H9 (cell line): ENCODE measurements at regions not wholly inside any gene's neighbourhood (a gene's known extent, or its start where the extent isn't known, plus 50 kb on each side); places are given as distances from the start of the nearest gene placed in this dataset.

Experiments used
- DNase-seq: peaks from one replicate; pipeline ENCODE4 v3.0.0-alpha.2; 2017
- H2AFZ ChIP-seq: one replicate; pipeline ENCODE4 v1.6.1; 2013; ENCODE audit warnings: mild to moderate bottlenecking, low read length, control low read depth, moderate library complexity
- H2AK5ac ChIP-seq: 2 replicates; pipeline ENCODE4 v1.6.1; 2013; ENCODE audit warnings: low read length, control low read depth, mixed read lengths; ENCODE audit not compliant: insufficient read length
- H2BK120ac ChIP-seq: one replicate; pipeline ENCODE4 v1.6.1; 2013; ENCODE audit warnings: low read depth, mild to moderate bottlenecking, low read length, control low read depth, inconsistent platforms; ENCODE audit not compliant: poor library complexity, severe bottlenecking
- H2BK12ac ChIP-seq: 2 replicates; pipeline ENCODE4 v1.6.1; 2013; ENCODE audit warnings: low read length, control low read depth, mixed read lengths, low read depth; ENCODE audit not compliant: insufficient read length
- H2BK15ac ChIP-seq: 2 replicates; pipeline ENCODE4 v1.6.1; 2013; ENCODE audit warnings: low read depth, low read length, control low read depth
- H2BK20ac ChIP-seq: one replicate; pipeline ENCODE4 v1.6.1; 2013; ENCODE audit warnings: low read depth, mild to moderate bottlenecking, low read length, control low read depth, inconsistent platforms; ENCODE audit not compliant: poor library complexity, severe bottlenecking
- H2BK5ac ChIP-seq: 2 replicates; pipeline ENCODE4 v1.6.1; 2013; ENCODE audit warnings: low read length, control low read depth, mixed read lengths; ENCODE audit not compliant: insufficient read length
- H3K14ac ChIP-seq: 2 replicates; pipeline ENCODE4 v1.6.1; 2013; ENCODE audit warnings: low read length, control low read depth; ENCODE audit not compliant: insufficient read depth
- H3K18ac ChIP-seq: 2 replicates; pipeline ENCODE4 v1.6.1; 2013; ENCODE audit warnings: low read depth, mild to moderate bottlenecking, mixed read lengths, low read length, control low read depth; ENCODE audit not compliant: insufficient read length
- H3K23ac ChIP-seq: 2 replicates; pipeline ENCODE4 v1.6.1; 2013; ENCODE audit warnings: low read length, control low read depth, mixed read lengths, low read depth; ENCODE audit not compliant: insufficient read length
- H3K23me2 ChIP-seq: 2 replicates; pipeline ENCODE4 v1.6.1; 2013; ENCODE audit warnings: low read depth, mild to moderate bottlenecking, mixed read lengths, low read length, control low read depth; ENCODE audit not compliant: insufficient read length, poor library complexity, severe bottlenecking
- H3K27ac ChIP-seq: 2 replicates; pipeline ENCODE4 v1.5.1; 2013; ENCODE audit warnings: low read length, control low read depth, mixed read lengths, low read depth; ENCODE audit not compliant: insufficient read length
- H3K27me3 ChIP-seq: 2 replicates; pipeline ENCODE4 v1.6.1; 2013; ENCODE audit warnings: low read length, control low read depth, inconsistent platforms; ENCODE audit not compliant: insufficient read depth
- H3K4ac ChIP-seq: 2 replicates; pipeline ENCODE4 v1.6.1; 2013; ENCODE audit warnings: low read depth, mild to moderate bottlenecking, control low read depth, inconsistent platforms, low read length, moderate library complexity
- H3K4me1 ChIP-seq: 2 replicates; pipeline ENCODE4 v1.6.1; 2013; ENCODE audit warnings: low read length, control low read depth, inconsistent platforms; ENCODE audit not compliant: insufficient read depth
- H3K4me2 ChIP-seq: 2 replicates; pipeline ENCODE4 v1.6.1; 2013; ENCODE audit warnings: low read length, control low read depth, mixed read lengths; ENCODE audit not compliant: insufficient read length, insufficient read depth
- H3K56ac ChIP-seq: 2 replicates; pipeline ENCODE4 v1.6.1; 2013; ENCODE audit warnings: low read depth, mild to moderate bottlenecking, mixed read lengths, low read length, control low read depth; ENCODE audit not compliant: insufficient read length
- H3K79me1 ChIP-seq: 2 replicates; pipeline ENCODE4 v1.6.1; 2013; ENCODE audit warnings: low read depth, mild to moderate bottlenecking, moderate library complexity, low read length, control low read depth, inconsistent platforms; ENCODE audit not compliant: insufficient read depth, poor library complexity, severe bottlenecking
- H3K79me2 ChIP-seq: 2 replicates; pipeline ENCODE4 v1.6.1; 2013; ENCODE audit warnings: low read length, control low read depth, inconsistent platforms; ENCODE audit not compliant: insufficient read depth
- H3K9ac ChIP-seq: 2 replicates; pipeline ENCODE4 v1.6.1; 2013; ENCODE audit warnings: low read length, control low read depth, mixed read lengths; ENCODE audit not compliant: insufficient read length; ENCODE audit errors: extremely low read depth
- H3K9me3 ChIP-seq: one replicate; pipeline ENCODE4 v1.6.1; 2013; ENCODE audit warnings: low read depth, low read length, inconsistent platforms; ENCODE audit not compliant: control insufficient read depth
- H3T11ph ChIP-seq: one replicate; pipeline ENCODE4 v1.6.1; 2013; ENCODE audit warnings: mild to moderate bottlenecking, low read length, control low read depth, inconsistent platforms
- H4K20me1 ChIP-seq: one replicate; pipeline ENCODE4 v1.6.1; 2013; ENCODE audit not compliant: control insufficient read depth, insufficient read length, insufficient read depth
- H4K5ac ChIP-seq: 2 replicates; pipeline ENCODE4 v1.6.1; 2013; ENCODE audit warnings: low read depth, mild to moderate bottlenecking, mixed read lengths, low read length, control low read depth; ENCODE audit not compliant: insufficient read length
- H4K8ac ChIP-seq: replicated peaks from 2 replicates; pipeline ENCODE4 v1.6.1; 2013; ENCODE audit warnings: low read length, control low read depth, mixed read lengths, low read depth; ENCODE audit not compliant: insufficient read length
- H4K91ac ChIP-seq: 2 replicates; pipeline ENCODE4 v1.6.1; 2013; ENCODE audit warnings: low read depth, mild to moderate bottlenecking, moderate library complexity, mixed read lengths, low read length, control low read depth; ENCODE audit not compliant: insufficient read length
- H3K27ac Mint-ChIP-seq, 3 experiments: 2 replicates in 2 of 3; 3 replicates in 1 of 3; pipeline ENCODE4 v1.8.0; 2020 to 2021; ENCODE audit warnings: mixed read lengths in 3 of 3, mild to moderate bottlenecking in 1 of 3, moderate library complexity in 1 of 3
- H3K27me3 Mint-ChIP-seq: 2 replicates; pipeline ENCODE4 v1.8.0; 2021; ENCODE audit warnings: low read depth, mild to moderate bottlenecking, moderate library complexity, mixed read lengths
- H3K36me3 Mint-ChIP-seq, 3 experiments: 2 replicates in 2 of 3; 3 replicates in 1 of 3; pipeline ENCODE4 v1.8.0; 2020 to 2021; ENCODE audit warnings: low read depth in 3 of 3, mixed read lengths in 3 of 3; ENCODE audit not compliant: insufficient read depth in 1 of 3
- H3K4me1 Mint-ChIP-seq, 2 experiments: 2 replicates each; pipeline ENCODE4 v1.8.0; 2020; ENCODE audit warnings: mixed read lengths in 2 of 2
- H3K4me3 Mint-ChIP-seq, 2 experiments: 2 replicates in 1 of 2; 3 replicates in 1 of 2; pipeline ENCODE4 v1.8.0; 2020 to 2021; ENCODE audit warnings: mild to moderate bottlenecking in 2 of 2, mixed read lengths in 2 of 2, moderate library complexity in 1 of 2
- H3K9me3 Mint-ChIP-seq, 2 experiments: 2 replicates in 1 of 2; 3 replicates in 1 of 2; pipeline ENCODE4 v1.8.0; 2020; ENCODE audit warnings: mild to moderate bottlenecking in 2 of 2, mixed read lengths in 2 of 2, moderate library complexity in 1 of 2
- TF ChIP-seq, protein P1 (sequence below): fragments of 200-600 bp; sonication (generic); conservative IDR thresholded peaks from 3 replicates; pipeline ENCODE4 v1.8.0; 2021; ENCODE audit warnings: antibody characterized with exemption, mild to moderate bottlenecking

DNA sequence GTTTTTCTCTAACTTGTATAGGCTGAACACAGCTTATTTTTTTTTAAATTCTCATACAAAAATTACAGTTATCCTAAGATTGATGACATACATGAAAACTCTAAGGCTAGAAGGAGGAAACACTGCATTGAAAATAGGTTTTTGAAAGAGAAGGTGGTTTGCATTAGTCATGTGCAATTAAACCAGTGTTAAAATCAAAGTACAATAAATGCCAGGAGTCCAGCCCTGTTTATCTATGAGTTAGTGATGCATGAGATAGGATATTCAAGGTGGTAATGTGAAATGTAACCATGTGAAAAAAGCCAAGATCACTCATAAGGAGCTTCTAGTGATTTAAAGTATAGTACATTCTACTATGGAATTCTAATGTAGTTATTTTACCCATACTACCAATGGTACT is 444.9 kb upstream of the CYLC2 start:
- H2AK5ac ChIP-seq, result no peak overlapping the region
- H3K18ac ChIP-seq, result no peak overlapping the region
- no peak overlapping the region for H4K5ac ChIP-seq
- peaks cover 9% of the 10 kb centered on the region for H3K9me3 ChIP-seq
- H3K27ac Mint-ChIP-seq, result no peak overlapping the region
- no peak overlapping the region for H3K23ac ChIP-seq
- H3K14ac ChIP-seq, result no peak overlapping the region
- no peaks in the 10 kb centered on the region for H3K23me2 ChIP-seq
- no peak overlapping the region for H3K4me2 ChIP-seq
- peaks cover 32 to 47% of the 10 kb centered on the region in 2 experiments for H3K9me3 Mint-ChIP-seq
- H2BK12ac ChIP-seq, result no peak overlapping the region
- H4K20me1 ChIP-seq, result no peaks in the 10 kb centered on the region
- no peak overlapping the region for H3K9ac ChIP-seq
- no peak overlapping the region for H3K27ac ChIP-seq
- no peak overlapping the region for H2BK120ac ChIP-seq
- H3K4me3 Mint-ChIP-seq, result no peak overlapping the region
- peaks cover 12 to 36% (median 19%) of the 10 kb centered on the region in 3 experiments for H3K36me3 Mint-ChIP-seq
- H4K8ac ChIP-seq, result no peak overlapping the region
- H3K27me3 ChIP-seq, result no peaks in the 10 kb centered on the region
- H2AFZ ChIP-seq, result no peak overlapping the region
- no peak overlapping the region for H4K91ac ChIP-seq
- H3T11ph ChIP-seq, result no peak overlapping the region
- no peak overlapping the region for H2BK20ac ChIP-seq
- H3K27me3 Mint-ChIP-seq, result no peaks in the 10 kb centered on the region
- no peak overlapping the region for H2BK5ac ChIP-seq
- H3K56ac ChIP-seq, result no peak overlapping the region
- H3K4me1 Mint-ChIP-seq, result no peaks in the 10 kb centered on the region
- no peaks in the 10 kb centered on the region for H3K79me1 ChIP-seq
- no peak overlapping the region for H3K4ac ChIP-seq
- no peaks in the 10 kb centered on the region for H3K79me2 ChIP-seq
- DNase-seq, result no peak
- H2BK15ac ChIP-seq, result no peak overlapping the region
- no peaks in the 10 kb centered on the region for H3K4me1 ChIP-seq
- TF ChIP-seq, protein P1, sequence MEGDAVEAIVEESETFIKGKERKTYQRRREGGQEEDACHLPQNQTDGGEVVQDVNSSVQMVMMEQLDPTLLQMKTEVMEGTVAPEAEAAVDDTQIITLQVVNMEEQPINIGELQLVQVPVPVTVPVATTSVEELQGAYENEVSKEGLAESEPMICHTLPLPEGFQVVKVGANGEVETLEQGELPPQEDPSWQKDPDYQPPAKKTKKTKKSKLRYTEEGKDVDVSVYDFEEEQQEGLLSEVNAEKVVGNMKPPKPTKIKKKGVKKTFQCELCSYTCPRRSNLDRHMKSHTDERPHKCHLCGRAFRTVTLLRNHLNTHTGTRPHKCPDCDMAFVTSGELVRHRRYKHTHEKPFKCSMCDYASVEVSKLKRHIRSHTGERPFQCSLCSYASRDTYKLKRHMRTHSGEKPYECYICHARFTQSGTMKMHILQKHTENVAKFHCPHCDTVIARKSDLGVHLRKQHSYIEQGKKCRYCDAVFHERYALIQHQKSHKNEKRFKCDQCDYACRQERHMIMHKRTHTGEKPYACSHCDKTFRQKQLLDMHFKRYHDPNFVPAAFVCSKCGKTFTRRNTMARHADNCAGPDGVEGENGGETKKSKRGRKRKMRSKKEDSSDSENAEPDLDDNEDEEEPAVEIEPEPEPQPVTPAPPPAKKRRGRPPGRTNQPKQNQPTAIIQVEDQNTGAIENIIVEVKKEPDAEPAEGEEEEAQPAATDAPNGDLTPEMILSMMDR, result no peak
